Natural killer cell (primary cell): ENCODE measurements at regions not wholly inside any gene's neighbourhood (a gene's known extent, or its start where the extent isn't known, plus 50 kb on each side); places are given as distances from the start of the nearest gene placed in this dataset.

Experiments used
- ATAC-seq, 3 donors: fragments of 150-1000 bp in 2 of 3; fragments of 200-7000 bp in 1 of 3; cut with Tn5 transposase; 1 replicate in 1 of 3; 2 replicates in 2 of 3; pipeline ENCODE4 v1.10.0; 2021; ENCODE audit warnings: mild to moderate bottlenecking in 2 of 3, moderate library complexity in 2 of 3
- DNase-seq, 2 donors: peaks; one replicate each; pipeline versions ENCODE4 v3.0.0 to v3.0.0-alpha.2; 2013 to 2021; ENCODE audit warnings: mixed read lengths in 1 of 2
- H3K27ac ChIP-seq: one replicate; pipeline ENCODE4 v1.5.1; 2013; ENCODE audit warnings: mild to moderate bottlenecking, low read length
- H3K27me3 ChIP-seq: one replicate; pipeline ENCODE4 v1.6.1; 2013; ENCODE audit warnings: low read length; ENCODE audit not compliant: control insufficient read depth, insufficient read depth
- H3K36me3 ChIP-seq: one replicate; pipeline ENCODE4 v1.6.1; 2013; ENCODE audit warnings: low read length; ENCODE audit not compliant: control insufficient read depth, insufficient read depth
- H3K4me1 ChIP-seq: one replicate; pipeline ENCODE4 v1.6.1; 2013; ENCODE audit warnings: low read length; ENCODE audit not compliant: control insufficient read depth, insufficient read depth
- H3K4me3 ChIP-seq: one replicate; pipeline ENCODE4 v1.5.1; 2013; ENCODE audit warnings: low read length
- H3K9me3 ChIP-seq: one replicate; pipeline ENCODE4 v1.6.1; 2013; ENCODE audit warnings: low read length; ENCODE audit not compliant: control insufficient read depth, insufficient read depth
- H3K27ac Mint-ChIP-seq, 2 donors: one replicate each; pipeline ENCODE4 v1.8.0; 2022; ENCODE audit warnings: mild to moderate bottlenecking in 2 of 2, mixed read lengths in 2 of 2, moderate library complexity in 1 of 2
- H3K27me3 Mint-ChIP-seq, 2 donors: one replicate each; pipeline ENCODE4 v1.8.0; 2022; ENCODE audit warnings: low read depth in 2 of 2, mixed read lengths in 2 of 2
- H3K36me3 Mint-ChIP-seq: one replicate; pipeline ENCODE4 v1.8.0; 2022; ENCODE audit warnings: mixed read lengths
- H3K4me1 Mint-ChIP-seq, 2 donors: one replicate each; pipeline ENCODE4 v1.8.0; 2022; ENCODE audit warnings: mixed read lengths in 2 of 2
- H3K4me3 Mint-ChIP-seq: one replicate; pipeline ENCODE4 v1.8.0; 2022; ENCODE audit warnings: mild to moderate bottlenecking, moderate library complexity, mixed read lengths
- H3K9me3 Mint-ChIP-seq, 2 donors: one replicate each; pipeline ENCODE4 v1.8.0; 2022; ENCODE audit warnings: mixed read lengths in 2 of 2
- WGBS: methylation state at CpG from one replicate; pipeline ENCODE4 v1.1.7; 2013; ENCODE audit warnings: missing lambda C conversion rate; ENCODE audit not compliant: insufficient coverage; 5-methylcytosine and 5-hydroxymethylcytosine counted together
- intact Hi-C: fragments of 100-400 bp; cut with micrococcal nuclease; formaldehyde crosslinking; loops from one replicate; pipeline ENCODE4 v1.14.2; 2022
- TF ChIP-seq, protein P1 (sequence below): fragments of 200-600 bp; IDR thresholded peaks from one replicate; pipeline ENCODE4 v1.8.0; 2022; ENCODE audit warnings: antibody characterized with exemption

GRCh38 chr20:60641879-60642447 lies 610.1 kb upstream of the CDH4 start:
- H3K27ac Mint-ChIP-seq: no peak overlapping the region
- no peaks in the 10 kb centered on the region for H3K36me3 ChIP-seq
- H3K36me3 Mint-ChIP-seq: no peaks in the 10 kb centered on the region
- no peak overlapping the region for H3K4me3 ChIP-seq
- H3K27me3 ChIP-seq: no peaks in the 10 kb centered on the region
- no peak for ATAC-seq
- intact Hi-C loops: no loop called here
- no peak overlapping the region for H3K4me3 Mint-ChIP-seq
- TF ChIP-seq, protein P1, sequence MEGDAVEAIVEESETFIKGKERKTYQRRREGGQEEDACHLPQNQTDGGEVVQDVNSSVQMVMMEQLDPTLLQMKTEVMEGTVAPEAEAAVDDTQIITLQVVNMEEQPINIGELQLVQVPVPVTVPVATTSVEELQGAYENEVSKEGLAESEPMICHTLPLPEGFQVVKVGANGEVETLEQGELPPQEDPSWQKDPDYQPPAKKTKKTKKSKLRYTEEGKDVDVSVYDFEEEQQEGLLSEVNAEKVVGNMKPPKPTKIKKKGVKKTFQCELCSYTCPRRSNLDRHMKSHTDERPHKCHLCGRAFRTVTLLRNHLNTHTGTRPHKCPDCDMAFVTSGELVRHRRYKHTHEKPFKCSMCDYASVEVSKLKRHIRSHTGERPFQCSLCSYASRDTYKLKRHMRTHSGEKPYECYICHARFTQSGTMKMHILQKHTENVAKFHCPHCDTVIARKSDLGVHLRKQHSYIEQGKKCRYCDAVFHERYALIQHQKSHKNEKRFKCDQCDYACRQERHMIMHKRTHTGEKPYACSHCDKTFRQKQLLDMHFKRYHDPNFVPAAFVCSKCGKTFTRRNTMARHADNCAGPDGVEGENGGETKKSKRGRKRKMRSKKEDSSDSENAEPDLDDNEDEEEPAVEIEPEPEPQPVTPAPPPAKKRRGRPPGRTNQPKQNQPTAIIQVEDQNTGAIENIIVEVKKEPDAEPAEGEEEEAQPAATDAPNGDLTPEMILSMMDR: no peak
- no peaks in the 10 kb centered on the region for H3K4me1 Mint-ChIP-seq
- H3K27me3 Mint-ChIP-seq: peaks cover 13 to 42% of the 10 kb centered on the region in 2 donors
- H3K9me3 ChIP-seq: no peaks in the 10 kb centered on the region
- no peak for DNase-seq
- WGBS: 83% methylated on average over 8 of the region's 8 CpGs
- no peaks in the 10 kb centered on the region for H3K9me3 Mint-ChIP-seq
- no peaks in the 10 kb centered on the region for H3K4me1 ChIP-seq
- H3K27ac ChIP-seq: no peak overlapping the region

DNA sequence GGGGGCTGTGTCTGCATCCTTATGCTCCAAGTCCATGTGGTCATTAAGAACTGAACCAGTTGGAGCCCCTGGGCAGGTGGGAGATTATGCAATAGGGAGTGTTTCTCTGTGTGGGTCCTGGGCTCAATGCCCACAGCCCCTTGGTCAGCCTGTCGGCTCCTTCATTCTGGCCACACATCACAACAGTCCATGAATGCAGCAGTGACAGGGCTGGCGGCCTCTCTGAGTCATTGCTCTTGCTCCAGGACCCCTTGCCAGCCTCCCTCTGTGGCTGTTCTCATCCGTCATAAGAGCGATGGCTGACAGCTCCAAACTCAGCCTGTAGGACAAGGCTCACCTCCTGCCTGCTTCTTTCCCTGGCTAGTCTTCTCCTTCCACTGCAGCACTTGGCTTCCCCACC lies 609.5 kb upstream of the CDH4 start:
- Histone ChIP-seq H3K4me3 (no peak overlapping the region), H3K36me3 (no peaks in the 10 kb centered on the region), H3K27me3 (no peaks in the 10 kb centered on the region), H3K27ac (no peak overlapping the region), H3K9me3 (no peaks in the 10 kb centered on the region), H3K4me1 (no peaks in the 10 kb centered on the region)
- DNase-seq: no peak
- Mint-ChIP-seq H3K27me3 (peaks cover 13 to 42% of the 10 kb centered on the region in 2 donors), H3K36me3 (no peaks in the 10 kb centered on the region), H3K4me3 (no peak overlapping the region), H3K9me3 (no peaks in the 10 kb centered on the region), H3K27ac (no peak overlapping the region), H3K4me1 (no peaks in the 10 kb centered on the region)
- ATAC-seq: no peak
- 77% methylated on average over 4 of the region's 4 CpGs for WGBS
- TF ChIP-seq, protein P1: no peak
- intact Hi-C loops: no loop called here

GRCh38 chr20:60648556-60648955 lies 603.5 kb upstream of the CDH4 start:
- 90% methylated on average over 2 of the region's 6 CpGs for WGBS
- TF ChIP-seq, protein P1: no peak
- Mint-ChIP-seq H3K4me3 (no peak overlapping the region), H3K36me3 (no peaks in the 10 kb centered on the region), H3K9me3 (no peaks in the 10 kb centered on the region), H3K4me1 (no peaks in the 10 kb centered on the region), H3K27me3 (peaks cover 11 to 30% of the 10 kb centered on the region in 2 donors), H3K27ac (no peak overlapping the region)
- H3K9me3 ChIP-seq: no peaks in the 10 kb centered on the region
- H3K4me1 ChIP-seq: no peaks in the 10 kb centered on the region
- no peaks in the 10 kb centered on the region for H3K27me3 ChIP-seq
- H3K4me3 ChIP-seq: no peak overlapping the region
- no peak for ATAC-seq
- no peak for DNase-seq
- no peaks in the 10 kb centered on the region for H3K36me3 ChIP-seq
- intact Hi-C loops: no loop called here
- no peak overlapping the region for H3K27ac ChIP-seq

GRCh38 chr20:60649541-60649940 lies 602.5 kb upstream of the CDH4 start:
- WGBS: 73% methylated on average over 12 of the region's 12 CpGs
- ATAC-seq (no peak), DNase-seq (no peak)
- no peak overlapping the region for H3K27ac ChIP-seq
- H3K27me3 Mint-ChIP-seq: peaks cover 11 to 22% of the 10 kb centered on the region in 2 donors
- H3K36me3 ChIP-seq: no peaks in the 10 kb centered on the region
- H3K4me1 ChIP-seq: no peaks in the 10 kb centered on the region
- H3K4me1 Mint-ChIP-seq: no peaks in the 10 kb centered on the region
- no peaks in the 10 kb centered on the region for H3K27me3 ChIP-seq
- TF ChIP-seq, protein P1: no peak
- H3K4me3 ChIP-seq: no peak overlapping the region
- H3K27ac Mint-ChIP-seq: no peak overlapping the region
- no peaks in the 10 kb centered on the region for H3K9me3 Mint-ChIP-seq
- intact Hi-C loops: no loop called here
- H3K36me3 Mint-ChIP-seq: no peaks in the 10 kb centered on the region
- no peak overlapping the region for H3K4me3 Mint-ChIP-seq
- H3K9me3 ChIP-seq: no peaks in the 10 kb centered on the region
